EL (cell line): ENCODE measurements at regions not wholly inside any gene's neighbourhood (a gene's known extent, or its start where the extent isn't known, plus 50 kb on each side); places are given as distances from the start of the nearest gene placed in this dataset.

Experiments
- DNase-seq: peaks from one replicate; pipeline ENCODE4 v3.0.0-alpha.2; 2016

DNA sequence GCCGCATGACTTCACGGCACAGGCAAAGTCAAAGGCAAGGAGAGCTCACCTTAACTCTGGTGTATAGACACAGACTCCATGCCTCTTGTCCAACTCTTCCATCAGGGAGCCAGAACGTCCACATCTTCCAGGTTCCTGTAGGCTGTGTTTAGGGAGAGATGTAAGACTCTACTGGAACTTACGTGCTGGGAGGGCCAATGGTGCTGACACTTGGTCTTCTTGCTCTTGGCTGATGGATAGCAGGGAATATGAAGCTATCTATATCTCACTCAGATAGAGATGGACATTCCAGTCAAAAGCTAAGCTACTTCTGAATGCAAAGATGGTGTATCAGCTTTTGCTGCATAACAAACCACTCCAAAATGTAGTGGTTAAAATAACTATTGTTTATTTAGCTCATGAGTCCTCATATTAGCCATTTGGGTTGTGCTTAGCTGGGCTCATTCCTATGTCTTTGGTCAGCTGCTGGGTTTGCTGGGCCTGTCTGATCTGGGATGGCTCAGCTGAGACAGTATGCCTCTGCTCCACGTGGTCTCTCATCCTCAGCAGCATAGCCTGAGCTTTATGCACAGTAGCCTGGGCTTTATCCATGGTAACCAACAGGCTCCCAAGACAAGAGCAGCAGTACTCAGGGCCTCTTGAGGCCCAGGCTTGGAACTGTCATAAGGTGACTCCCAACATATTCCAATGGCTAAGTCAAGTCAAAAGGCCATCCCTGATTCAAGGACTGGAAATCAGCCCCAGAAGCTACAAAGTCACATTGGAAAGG lies 111.6 kb downstream of the SNX5 start:
- no peak for DNase-seq

DNA sequence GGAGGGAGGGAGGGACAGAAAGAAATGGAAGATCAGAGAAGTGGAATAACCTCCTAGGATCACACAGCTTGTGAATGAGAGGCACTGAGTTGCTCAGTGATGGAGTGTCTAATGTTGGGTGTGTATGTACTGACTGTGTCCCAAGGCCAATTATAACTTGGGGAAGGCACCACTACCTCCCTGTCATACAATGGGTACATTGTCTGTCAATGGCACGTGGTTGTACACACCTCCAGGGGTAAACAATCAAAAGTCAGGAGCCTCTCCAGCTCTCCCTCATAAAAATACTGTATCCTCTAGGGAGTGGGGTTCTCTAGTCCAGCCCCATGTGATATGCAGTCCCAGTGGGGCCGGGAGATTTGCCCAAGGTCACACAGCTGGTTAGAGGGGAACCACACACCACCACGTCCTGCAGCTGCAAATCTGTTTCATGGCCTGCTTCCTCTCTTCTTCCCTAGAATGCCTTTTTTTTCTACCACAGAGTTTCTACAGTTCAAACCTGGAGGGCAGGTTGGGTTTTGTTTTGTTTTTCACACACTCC lies 112.5 kb downstream of the SNX5 start:
- no peak for DNase-seq

- DNase-seq = peak; percentile 51
Measured at GRCh38 chr20:17854307-17854903, 114.2 kb downstream of the SNX5 start.

DNA sequence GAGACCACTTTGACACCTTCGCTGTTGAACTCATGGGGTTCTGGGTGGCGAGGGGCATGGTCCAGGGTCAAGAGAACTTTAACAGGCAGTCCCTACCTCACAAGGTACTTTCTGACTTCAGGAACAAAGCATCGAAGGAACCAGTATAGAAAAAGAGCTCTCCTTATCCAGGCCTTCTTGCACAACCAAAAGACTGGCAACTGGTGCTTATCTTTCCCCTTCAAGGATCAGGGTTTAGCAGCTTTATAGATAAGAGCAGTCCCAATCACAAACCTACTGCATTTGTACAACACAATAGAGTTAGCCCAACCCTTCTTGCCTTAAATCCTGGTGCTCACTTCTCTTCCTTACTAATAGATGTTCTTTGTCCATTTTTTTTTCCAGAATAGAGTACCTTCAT lies 116.3 kb downstream of the SNX5 start:
- DNase-seq = no peak

DNA sequence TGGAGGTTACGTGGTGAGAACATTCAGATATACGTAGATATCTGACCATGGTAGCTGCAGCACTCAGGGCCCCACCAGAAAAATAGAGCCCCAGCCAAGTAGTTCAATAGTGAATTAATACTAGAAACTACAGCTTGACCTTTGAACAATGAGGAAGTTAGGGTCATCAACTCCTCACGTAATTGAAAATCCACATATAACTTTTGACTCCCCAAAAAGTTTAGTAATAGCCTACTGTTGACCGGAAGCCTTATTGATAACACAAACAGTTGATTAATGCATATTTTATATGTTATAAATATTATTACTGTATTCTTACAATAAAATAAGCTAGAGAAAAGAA lies 117.9 kb downstream of the SNX5 start:
- no peak for DNase-seq

DNA sequence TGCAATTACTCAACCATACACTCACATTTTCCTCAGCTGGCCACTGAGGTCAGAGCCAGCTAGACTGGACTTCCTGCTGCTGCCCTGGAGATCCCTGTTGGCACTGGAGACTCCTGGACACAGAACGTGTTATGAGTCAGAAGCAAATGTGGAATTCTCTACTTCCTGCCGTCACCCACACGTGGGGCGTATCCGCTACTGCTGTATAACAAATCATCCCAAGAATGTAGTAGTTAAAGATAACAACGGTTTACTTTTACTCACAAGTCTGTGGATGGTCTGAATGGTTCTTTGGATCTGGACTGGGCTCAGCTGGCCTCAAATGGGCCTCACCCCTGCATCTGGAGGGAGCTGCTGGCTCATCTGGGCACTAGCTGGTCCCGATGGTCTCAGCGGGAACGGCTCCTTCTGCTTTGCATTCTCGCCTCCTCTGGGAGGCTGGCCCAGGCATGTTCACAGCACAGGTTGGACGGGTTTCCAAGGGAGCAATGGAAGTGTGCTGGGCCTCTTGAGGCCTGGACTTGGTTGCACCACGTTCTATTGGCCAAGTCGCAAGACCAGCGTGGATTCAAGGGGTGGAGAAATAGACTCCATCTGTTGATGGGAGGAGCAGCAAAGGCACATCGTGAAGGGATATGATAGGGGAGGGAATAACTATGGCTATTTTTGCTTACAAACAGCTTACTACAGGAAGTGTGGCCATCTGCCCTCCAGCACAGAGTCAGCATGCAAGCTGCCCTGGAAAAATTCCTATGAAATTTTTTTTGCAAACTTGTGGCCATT lies 118.5 kb downstream of the SNX5 start:
- peak; percentile 99 for DNase-seq

GRCh38 chr20:17849138-17849900 lies 119.3 kb downstream of the SNX5 start:
- DNase-seq = no peak

GRCh38 chr20:17848249-17849048 lies 120.1 kb downstream of the SNX5 start:
- DNase-seq = no peak

DNA sequence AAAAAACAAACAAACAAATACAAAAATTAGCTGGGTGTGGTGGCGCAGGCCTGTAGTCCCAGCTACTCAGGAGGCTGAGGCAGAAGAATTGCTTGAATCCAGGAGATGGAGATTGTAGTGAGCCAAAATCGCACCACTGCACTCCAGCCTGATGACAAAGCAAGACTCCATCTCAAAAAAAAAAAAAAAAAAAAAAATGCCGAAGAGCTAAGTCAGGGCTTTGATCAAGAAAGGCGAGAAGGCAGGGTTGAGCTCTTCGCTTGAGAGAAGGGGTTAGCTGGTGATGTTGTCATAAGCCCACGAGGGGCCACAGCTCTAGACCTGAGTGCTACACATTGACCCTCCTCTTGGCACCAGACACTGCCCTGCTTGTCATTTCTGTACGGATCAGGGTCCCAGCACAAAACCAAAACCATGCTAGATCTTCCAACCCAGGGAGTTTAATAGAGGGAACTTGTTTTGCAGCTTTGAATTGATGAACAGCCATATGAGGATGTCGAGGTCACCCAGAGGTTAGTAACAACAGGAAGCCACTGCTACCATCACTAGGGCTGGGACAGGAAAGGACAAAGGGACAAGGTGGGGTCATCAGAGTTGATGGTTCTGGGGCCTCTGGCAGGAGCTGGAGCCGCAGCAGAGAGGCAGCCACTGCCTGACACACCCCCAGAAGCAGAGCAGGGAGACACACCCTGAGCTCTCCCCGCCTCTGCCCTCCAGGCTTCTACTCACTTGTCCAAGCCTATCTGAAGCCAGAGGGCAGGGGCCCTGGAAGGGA lies 122.7 kb downstream of the SNX5 start:
- no peak for DNase-seq

DNA sequence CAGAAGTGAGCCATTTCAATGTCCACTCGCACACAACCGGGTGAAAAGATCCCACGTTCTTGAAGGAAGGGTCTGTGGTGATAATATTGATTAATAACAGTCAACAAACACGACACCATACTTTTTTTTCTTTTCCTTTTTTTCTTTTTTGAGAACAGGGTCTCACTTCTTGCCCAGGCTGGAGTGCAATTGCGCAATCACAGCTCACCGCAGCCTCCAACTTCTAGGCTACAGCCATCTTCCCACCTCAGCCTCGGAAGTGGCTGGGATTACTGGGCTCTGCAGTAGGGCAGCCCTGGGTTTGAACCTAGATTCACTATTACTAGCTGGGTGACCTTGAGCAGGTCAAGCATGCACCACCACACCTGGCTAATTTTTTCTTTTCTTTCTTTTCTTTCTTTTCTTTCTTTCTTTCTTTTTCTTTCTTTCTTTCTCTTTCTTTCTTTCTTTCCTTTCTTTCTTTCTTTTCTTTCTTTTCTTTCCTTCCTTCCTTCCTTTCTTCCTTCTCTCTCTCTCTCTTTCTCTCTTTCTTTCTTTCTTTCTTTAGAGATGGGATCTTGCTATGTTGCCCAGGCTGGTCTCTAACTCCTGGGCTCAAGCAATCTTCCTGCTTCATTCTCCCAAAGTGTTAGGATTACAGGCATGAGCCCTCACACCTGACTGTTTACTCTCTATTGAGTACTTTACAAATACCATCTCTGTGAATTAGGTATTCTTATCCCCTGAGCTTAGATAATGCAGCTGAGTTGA lies 123.9 kb downstream of the SNX5 start:
- no peak for DNase-seq

DNA sequence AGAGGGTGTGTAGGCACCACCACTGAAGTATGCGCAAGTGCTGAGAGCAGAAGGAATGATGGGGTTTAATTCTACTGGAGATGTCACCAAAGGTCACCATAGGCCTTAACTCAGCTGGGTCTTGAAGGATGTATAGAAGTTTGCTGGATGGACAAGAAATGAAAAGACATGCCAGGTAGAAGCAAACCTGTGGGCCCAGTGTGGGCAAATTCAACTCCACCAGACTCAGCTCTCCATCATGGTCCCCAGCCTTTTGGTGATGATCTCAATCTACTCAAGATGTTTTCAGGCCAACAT lies 124.5 kb downstream of the SNX5 start:
- DNase-seq = no peak

DNA sequence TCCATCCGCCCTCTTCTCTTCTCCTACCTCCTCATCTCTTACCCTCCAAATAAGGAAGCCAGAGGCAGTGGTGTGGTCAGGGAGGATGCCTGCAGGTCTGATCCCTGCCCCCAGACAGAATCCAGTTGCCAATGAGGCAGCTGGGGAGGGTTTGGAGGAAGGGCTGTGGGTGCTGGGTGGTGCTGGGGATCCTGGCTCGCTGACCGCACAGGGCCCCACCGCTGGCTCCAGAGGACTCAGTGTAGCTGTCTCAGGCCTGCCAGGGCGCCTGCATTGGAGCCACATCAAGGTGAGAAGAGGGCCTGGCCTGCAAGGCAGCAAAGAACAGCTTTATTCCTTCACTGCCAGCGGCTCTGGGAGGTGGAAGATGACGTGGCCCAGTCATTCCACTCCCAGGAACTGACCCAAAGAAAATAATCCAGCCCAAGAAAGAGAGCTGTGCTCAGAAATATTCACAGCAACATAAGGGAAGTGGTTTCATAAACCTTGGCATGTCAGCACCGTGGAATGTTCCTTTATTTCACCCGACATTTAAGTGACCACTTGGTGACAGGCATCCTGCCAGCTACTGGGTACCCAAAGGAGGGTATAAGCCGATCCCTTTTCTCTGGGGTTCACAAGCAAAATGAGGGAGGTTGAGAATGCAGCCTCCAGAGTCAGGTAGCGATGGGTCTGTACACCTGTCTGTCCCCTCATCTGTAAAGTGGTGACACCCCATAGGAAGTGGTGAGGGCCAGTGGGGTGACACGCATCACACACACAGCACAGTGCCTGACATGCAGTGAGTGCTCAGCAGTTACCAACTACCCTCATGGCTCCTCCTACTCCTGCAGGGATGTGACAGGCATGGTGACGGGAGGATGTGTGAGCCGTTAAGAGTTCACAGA lies 125.1 kb downstream of the SNX5 start:
- peak; percentile 98 for DNase-seq

- peak; percentile 57 for DNase-seq
Measured at GRCh38 chr20:17841751-17842215, 126.8 kb downstream of the SNX5 start.

GRCh38 chr20:17840423-17840822 lies 128.2 kb downstream of the SNX5 start:
- DNase-seq = no peak

- DNase-seq = no peak
Measured at GRCh38 chr20:17838921-17839320, 129.7 kb downstream of the SNX5 start.

DNA sequence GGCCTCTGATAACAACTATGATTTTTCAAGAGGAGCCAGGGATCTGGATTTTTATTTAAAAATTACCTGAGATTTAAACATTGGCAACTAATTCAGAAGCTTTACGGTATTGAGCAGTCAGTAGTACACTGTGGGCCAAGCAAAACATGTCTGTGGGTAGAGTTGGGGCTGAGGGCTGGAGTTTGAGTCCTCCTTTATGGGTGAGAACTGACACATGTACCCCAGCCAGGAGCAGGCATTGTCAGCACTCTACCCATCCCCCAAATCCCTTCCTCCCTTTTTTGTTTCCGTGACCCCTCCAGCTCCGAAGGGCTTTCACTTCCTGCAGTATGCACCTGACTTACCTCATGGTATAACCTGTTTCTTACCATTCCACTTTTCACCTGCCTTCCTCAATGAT lies 131.4 kb downstream of the SNX5 start:
- no peak for DNase-seq

- DNase-seq = peak; percentile 77
Measured at GRCh38 chr20:17836303-17836861, 132.2 kb downstream of the SNX5 start.

DNA sequence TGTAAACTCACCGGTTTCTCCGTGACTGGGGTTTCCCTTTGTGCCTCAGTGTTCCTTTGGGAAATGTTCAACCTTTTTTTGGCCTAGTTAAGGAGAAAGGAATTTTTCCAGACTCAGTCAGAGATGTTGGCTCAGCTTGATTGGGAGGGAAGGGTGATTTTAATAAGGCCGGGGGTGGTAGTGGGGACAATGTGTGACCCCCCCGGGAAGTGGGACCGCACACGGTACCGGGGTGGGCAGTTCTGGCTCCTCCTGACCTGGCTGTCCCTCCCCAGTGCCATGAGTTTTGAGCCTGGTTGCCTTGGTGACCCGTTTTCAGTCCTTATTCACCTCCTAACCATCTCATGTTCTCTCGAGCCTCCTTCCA lies 132.7 kb downstream of the SNX5 start:
- DNase-seq = no peak

GRCh38 chr20:17835240-17835933 lies 133.2 kb downstream of the SNX5 start:
- peak; percentile 94 for DNase-seq
